ENCODE measurements at regions not wholly inside any gene's neighbourhood (a gene's known extent, or its start where the extent isn't known, plus 50 kb on each side); places are given as distances from the start of the nearest gene placed in this dataset.
"Not testable (repeated sequence)": the region's sequence is repeated elsewhere in the genome, so short reads cannot be mapped to it uniquely, and the experiment has no call there.

DNA sequence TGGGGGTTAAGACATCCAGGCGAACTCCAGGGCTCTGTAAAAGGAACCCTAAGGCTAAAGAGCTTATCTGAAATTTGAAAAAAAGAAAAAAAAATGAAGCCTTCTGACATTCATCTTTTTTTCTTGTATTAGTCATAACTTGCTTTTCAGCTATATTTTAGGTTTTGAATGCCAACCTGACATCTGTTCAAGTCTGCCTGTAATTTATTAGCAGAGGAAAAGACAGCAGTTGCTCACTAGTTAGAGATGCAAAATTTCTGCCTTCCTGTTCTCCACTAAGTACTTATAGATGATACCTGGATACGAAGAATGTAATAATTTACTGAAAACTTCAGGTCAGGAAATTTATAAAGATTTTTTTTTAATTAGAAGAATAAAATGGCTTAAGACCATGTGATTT lies 68.7 kb upstream of the ARL17B start:
- TF ChIP-seq, protein P1, sequence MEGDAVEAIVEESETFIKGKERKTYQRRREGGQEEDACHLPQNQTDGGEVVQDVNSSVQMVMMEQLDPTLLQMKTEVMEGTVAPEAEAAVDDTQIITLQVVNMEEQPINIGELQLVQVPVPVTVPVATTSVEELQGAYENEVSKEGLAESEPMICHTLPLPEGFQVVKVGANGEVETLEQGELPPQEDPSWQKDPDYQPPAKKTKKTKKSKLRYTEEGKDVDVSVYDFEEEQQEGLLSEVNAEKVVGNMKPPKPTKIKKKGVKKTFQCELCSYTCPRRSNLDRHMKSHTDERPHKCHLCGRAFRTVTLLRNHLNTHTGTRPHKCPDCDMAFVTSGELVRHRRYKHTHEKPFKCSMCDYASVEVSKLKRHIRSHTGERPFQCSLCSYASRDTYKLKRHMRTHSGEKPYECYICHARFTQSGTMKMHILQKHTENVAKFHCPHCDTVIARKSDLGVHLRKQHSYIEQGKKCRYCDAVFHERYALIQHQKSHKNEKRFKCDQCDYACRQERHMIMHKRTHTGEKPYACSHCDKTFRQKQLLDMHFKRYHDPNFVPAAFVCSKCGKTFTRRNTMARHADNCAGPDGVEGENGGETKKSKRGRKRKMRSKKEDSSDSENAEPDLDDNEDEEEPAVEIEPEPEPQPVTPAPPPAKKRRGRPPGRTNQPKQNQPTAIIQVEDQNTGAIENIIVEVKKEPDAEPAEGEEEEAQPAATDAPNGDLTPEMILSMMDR (IDR thresholded peaks at IDR 0.05 in 4 of 5, conservative IDR thresholded peaks at IDR 0.05 in 1 of 5) = not testable (repeated sequence)
- TF ChIP-seq POLR2A (IDR thresholded peaks at IDR 0.05) = not testable (repeated sequence)
